ENCODE measurements at regions not wholly inside any gene's neighbourhood (a gene's known extent, or its start where the extent isn't known, plus 50 kb on each side); places are given as distances from the start of the nearest gene placed in this dataset.

DNA sequence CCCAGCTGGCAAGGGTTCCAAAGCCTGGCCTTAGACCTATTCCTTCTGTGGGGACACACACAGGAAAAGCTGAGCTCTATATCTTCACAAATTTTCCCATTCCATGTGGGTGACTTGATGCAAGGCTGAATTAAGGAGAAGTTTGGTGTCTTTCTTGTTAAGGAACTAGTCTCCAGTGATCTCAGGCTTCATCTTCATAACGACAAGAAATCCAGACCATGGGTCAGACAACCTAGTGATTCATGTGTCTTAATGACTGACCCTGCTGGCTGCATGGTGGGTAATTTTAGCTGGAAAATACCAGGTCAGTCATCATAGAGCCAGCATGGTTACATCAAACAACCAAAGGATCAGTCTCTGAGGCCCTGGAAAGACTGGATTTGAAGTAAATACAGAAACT is 112.7 kb upstream of the SLC4A7 start:
- no peak overlapping the region for H3K27ac ChIP-seq (ENCODE audit: low read depth, low read length)
- H3K27me3 Mint-ChIP-seq: no peaks in the 10 kb centered on the region
- H3K4me1 Mint-ChIP-seq: peaks cover 8 to 23% (median 16%) of the 10 kb centered on the region in 3 donors
- H3K9me3 Mint-ChIP-seq: peaks cover 0 to 1% (median 0%) of the 10 kb centered on the region in 5 donors
- DNase-seq: no peak
- no peaks in the 10 kb centered on the region for H3K27me3 ChIP-seq (ENCODE audit: insufficient read depth, low read length, poor library complexity, severe bottlenecking)
- no peaks in the 10 kb centered on the region for H3K36me3 Mint-ChIP-seq
- H3K9me3 ChIP-seq (ENCODE audit: low read length): no peaks in the 10 kb centered on the region
- no peak overlapping the region for H3K27ac Mint-ChIP-seq
- no peak overlapping the region for H3K4me3 ChIP-seq (ENCODE audit: low read length)
- H3K36me3 ChIP-seq (ENCODE audit: insufficient read depth, low read length): no peaks in the 10 kb centered on the region
- H3K4me1 ChIP-seq (ENCODE audit: insufficient read depth, low read length): peaks cover 1% of the 10 kb centered on the region
- no peak overlapping the region for H3K4me3 Mint-ChIP-seq
- CTCF ChIA-PET: no interaction called here
- POLR2A ChIA-PET: no interaction called here

DNA sequence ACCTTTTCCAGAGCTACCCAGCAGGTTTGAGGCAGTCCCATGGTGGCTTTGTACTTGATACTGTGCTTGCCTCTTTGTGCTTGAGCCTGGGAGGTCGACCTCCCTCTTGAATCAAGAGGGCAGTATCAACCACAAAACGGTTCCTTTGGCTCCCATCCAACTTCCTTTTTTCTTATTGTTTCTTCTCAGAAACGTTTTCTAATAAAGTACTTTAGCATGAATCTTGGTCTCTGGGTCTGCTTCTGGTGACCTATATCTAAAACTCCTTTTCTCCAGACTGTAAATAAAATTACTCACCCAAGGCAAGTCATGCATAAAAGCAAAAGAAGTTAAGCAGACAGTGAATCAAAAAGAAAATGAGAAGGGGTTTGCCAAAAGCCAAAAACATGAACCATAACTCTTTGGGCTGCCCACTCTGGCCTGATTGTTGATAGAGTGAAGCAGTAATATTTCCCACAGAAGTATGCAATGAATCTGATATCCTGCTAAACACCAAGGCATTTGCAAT is 112.2 kb upstream of the SLC4A7 start:
- Histone ChIP-seq H3K9me3 (ENCODE audit: low read length) (no peaks in the 10 kb centered on the region), H3K27me3 (ENCODE audit: insufficient read depth, low read length, poor library complexity, severe bottlenecking) (no peaks in the 10 kb centered on the region), H3K4me3 (ENCODE audit: low read length) (no peak overlapping the region), H3K4me1 (ENCODE audit: insufficient read depth, low read length) (peaks cover 7% of the 10 kb centered on the region), H3K27ac (ENCODE audit: low read depth, low read length) (no peak overlapping the region), H3K36me3 (ENCODE audit: insufficient read depth, low read length) (no peaks in the 10 kb centered on the region)
- Mint-ChIP-seq H3K9me3 (no peaks in the 10 kb centered on the region), H3K36me3 (no peaks in the 10 kb centered on the region), H3K4me3 (no peak overlapping the region), H3K27ac (peak overlapping the region in 2 of 8 donors; percentile 4 to 36), H3K27me3 (no peaks in the 10 kb centered on the region), H3K4me1 (peaks cover 13 to 29% (median 21%) of the 10 kb centered on the region in 3 donors)
- CTCF ChIA-PET: no interaction called here
- POLR2A ChIA-PET: no interaction called here
- DNase-seq: no peak

DNA sequence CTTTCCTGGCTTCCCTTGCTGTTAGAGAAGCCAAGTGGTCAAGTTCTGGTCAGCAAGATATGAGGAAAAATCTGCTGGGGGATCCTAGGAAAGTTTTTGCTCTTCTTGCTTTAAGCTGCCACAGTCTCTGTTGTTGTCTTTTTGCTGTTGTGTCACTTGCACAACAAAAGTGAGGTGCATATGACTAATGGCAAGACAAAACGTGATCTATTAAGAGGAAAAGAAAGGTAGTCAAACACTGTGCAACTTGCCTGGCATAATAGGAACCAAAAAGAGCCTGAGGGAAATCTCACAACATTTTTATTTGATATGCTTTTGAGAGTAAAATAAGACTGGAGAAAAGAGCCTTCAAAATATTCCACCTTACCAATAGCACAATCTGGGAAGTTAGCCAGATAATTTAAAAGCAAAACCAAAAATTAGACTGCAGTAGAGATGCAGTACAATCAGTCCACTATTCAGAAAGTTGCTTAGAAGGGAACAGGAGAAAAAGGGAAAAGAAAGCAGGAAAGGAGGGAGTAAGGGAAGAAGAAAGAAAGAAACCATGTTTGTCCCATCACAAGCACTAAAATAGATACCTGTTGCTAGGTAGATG is 110.0 kb upstream of the SLC4A7 start:
- Mint-ChIP-seq H3K27me3 (no peaks in the 10 kb centered on the region), H3K4me1 (peaks cover 31 to 48% (median 40%) of the 10 kb centered on the region in 3 donors), H3K4me3 (no peak overlapping the region), H3K27ac (peak overlapping the region in 3 of 8 donors; percentile 5 to 17 (median 14)), H3K9me3 (no peaks in the 10 kb centered on the region), H3K36me3 (no peaks in the 10 kb centered on the region)
- Histone ChIP-seq H3K4me3 (ENCODE audit: low read length) (no peak overlapping the region), H3K36me3 (ENCODE audit: insufficient read depth, low read length) (no peaks in the 10 kb centered on the region), H3K9me3 (ENCODE audit: low read length) (no peaks in the 10 kb centered on the region), H3K4me1 (ENCODE audit: insufficient read depth, low read length) (peaks cover 25% of the 10 kb centered on the region), H3K27me3 (ENCODE audit: insufficient read depth, low read length, poor library complexity, severe bottlenecking) (no peaks in the 10 kb centered on the region), H3K27ac (ENCODE audit: low read depth, low read length) (no peak overlapping the region)
- POLR2A ChIA-PET: no interaction called here
- CTCF ChIA-PET: no interaction called here
- no peak for DNase-seq

DNA sequence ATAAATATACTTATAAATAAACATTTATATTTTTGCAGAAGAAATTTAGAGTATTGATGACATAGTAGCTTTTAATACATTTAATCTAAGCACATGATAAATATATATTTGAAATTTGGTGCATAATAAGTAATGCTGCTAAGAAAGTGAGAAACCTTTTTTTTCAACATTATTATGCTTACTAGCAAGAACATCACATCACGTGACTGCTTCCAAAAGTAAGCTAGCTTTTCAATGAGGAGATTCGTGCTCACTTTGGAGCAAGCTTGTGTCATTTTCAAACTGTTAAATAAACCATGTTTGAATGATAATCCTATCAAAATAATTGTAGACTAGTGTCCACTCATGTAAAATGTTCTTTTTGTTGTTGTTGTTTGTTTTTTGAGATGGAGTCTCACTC is 109.0 kb upstream of the SLC4A7 start:
- Histone ChIP-seq H3K27me3 (ENCODE audit: insufficient read depth, low read length, poor library complexity, severe bottlenecking) (no peaks in the 10 kb centered on the region), H3K27ac (ENCODE audit: low read depth, low read length) (no peak overlapping the region), H3K36me3 (ENCODE audit: insufficient read depth, low read length) (no peaks in the 10 kb centered on the region), H3K4me3 (ENCODE audit: low read length) (no peak overlapping the region), H3K4me1 (ENCODE audit: insufficient read depth, low read length) (peaks cover 25% of the 10 kb centered on the region), H3K9me3 (ENCODE audit: low read length) (no peaks in the 10 kb centered on the region)
- H3K9me3 Mint-ChIP-seq: no peaks in the 10 kb centered on the region
- H3K36me3 Mint-ChIP-seq: no peaks in the 10 kb centered on the region
- H3K4me3 Mint-ChIP-seq: no peak overlapping the region
- H3K27me3 Mint-ChIP-seq: no peaks in the 10 kb centered on the region
- CTCF ChIA-PET: interaction anchor here (1.0 to 2.1 kb wide), 2 partner anchors 8 to 10 kb away, joined by 3 to 5 read pairs; no protein-coding TSS in a partner anchor
- H3K27ac Mint-ChIP-seq: no peak overlapping the region
- H3K4me1 Mint-ChIP-seq: peaks cover 31 to 48% (median 40%) of the 10 kb centered on the region in 3 donors
- POLR2A ChIA-PET: no interaction called here
- DNase-seq: no peak

DNA sequence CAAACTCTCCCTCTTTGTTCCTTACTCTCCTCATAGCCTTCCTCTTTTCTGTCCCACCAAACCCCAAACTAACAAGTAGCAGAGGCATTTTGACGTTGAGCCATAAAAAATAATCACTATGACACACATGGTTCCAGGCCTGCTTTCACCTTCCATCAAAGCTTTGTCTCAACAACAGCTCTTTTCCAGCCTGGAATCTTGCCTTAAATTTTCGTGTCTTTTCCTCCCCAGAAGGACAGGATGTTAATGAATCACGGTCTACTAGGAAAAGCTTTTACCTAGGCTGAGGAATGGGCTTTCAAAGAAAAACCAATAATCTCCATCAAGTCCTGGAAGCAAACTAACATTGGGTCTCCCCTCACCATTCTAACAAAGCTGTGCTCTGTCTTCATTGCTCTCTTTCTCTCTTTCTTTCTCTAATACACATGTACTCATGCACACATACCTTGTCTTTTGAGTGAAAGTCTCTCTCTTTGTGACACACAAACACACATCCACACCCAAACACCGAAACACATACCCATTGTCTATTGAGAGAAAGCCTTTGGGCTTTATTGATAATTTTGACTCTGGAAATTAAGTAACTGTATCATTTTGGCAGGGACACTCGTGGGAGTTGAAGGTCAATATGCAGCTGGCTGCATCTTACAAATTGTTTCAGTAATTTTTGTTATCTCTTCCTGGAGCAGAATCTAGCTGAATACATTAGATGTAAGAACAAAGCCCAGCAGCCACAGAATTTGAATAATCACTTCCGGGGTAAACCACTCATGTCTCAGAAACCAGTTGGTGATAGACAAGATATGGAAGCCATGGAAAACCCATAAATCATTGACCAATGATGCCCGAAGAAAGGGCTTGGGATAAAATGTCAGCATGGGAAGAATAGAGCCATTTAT is 107.4 kb upstream of the SLC4A7 start:
- ChIA-PET CTCF (interaction anchor here (1.0 to 2.1 kb wide), 4 partner anchors 8 to 124 kb away, joined by 3 to 5 read pairs (median 3); no protein-coding TSS in a partner anchor), POLR2A (interaction anchor here (0.6 kb wide), 1 partner anchor 118 kb away, joined by 4 read pairs; no protein-coding TSS in a partner anchor)
- H3K36me3 Mint-ChIP-seq: no peaks in the 10 kb centered on the region
- Histone ChIP-seq H3K27me3 (ENCODE audit: insufficient read depth, low read length, poor library complexity, severe bottlenecking) (no peaks in the 10 kb centered on the region), H3K9me3 (ENCODE audit: low read length) (no peaks in the 10 kb centered on the region), H3K4me3 (ENCODE audit: low read length) (no peak overlapping the region), H3K27ac (ENCODE audit: low read depth, low read length) (no peak overlapping the region), H3K36me3 (ENCODE audit: insufficient read depth, low read length) (no peaks in the 10 kb centered on the region), H3K4me1 (ENCODE audit: insufficient read depth, low read length) (peaks cover 25% of the 10 kb centered on the region)
- peak in 1 of 5 donors; percentile 2 for DNase-seq
- peak overlapping the region; percentile 4 to 81 (median 73) for H3K27ac Mint-ChIP-seq
- no peaks in the 10 kb centered on the region for H3K9me3 Mint-ChIP-seq
- H3K4me3 Mint-ChIP-seq: peak overlapping the region in 6 of 7 donors; percentile 23 to 49 (median 34)
- H3K27me3 Mint-ChIP-seq: no peaks in the 10 kb centered on the region
- H3K4me1 Mint-ChIP-seq: peaks cover 30 to 43% (median 36%) of the 10 kb centered on the region in 3 donors

DNA sequence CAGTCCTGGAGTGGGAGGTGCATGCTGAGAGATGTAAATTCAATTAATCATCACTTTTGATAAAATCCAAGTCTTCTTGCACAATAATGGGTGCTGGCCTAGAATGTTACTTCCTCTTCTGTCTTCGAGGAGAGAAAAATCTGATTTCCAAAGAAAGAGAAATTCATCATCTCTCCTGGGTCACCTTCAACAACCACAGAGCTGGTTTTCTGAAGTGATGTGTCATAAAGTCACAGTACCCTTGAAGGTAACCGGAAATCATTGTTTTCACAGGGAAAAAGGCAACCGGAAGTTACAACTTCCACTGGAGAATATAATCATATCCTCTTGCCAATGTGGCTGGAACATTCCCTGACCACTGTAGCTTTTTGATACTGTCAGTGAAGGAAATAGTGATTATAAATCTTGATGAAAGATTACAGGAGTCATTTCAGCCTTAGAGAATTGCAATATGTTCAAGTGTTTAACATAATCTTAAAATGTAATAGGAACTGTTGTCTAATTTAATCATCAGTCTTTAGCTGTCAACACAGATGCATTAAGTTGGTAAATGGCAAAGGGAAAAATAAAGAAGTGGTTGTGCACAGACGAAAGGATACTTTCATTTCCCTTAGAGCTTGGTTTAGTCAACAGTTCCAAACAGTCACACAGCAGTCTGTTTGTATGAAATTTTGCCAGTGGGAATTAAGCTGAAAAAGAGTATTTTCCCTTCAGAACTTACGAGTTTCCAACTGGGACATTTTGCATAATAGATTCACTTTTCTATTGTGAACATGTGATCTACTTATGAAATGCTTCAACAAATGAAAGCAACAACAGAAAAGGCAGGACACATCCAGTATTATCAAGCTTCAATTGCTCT is 106.5 kb upstream of the SLC4A7 start:
- CTCF ChIA-PET: interaction anchor here (1.0 to 1.6 kb wide), 4 partner anchors 66 to 306 kb away, joined by 3 read pairs; no protein-coding TSS in a partner anchor

DNA sequence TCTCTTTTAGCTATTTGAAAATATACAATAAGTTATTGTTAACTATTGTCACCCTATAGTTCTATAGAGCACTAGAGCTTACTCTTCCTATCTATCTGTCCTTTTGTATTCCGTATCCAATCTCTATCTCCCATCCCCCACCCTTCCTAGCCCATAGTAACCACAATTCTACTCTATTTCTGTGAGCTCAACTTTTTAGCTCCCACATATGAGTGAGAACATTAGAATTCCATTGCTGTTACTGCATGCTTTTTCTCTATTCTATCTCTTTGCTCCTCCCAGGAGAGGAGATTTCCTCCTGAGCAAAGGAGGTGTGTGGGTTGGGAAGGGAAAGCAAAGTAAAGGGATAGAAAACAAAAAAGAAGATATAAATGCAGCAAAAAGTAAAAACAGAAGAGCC is 105.6 kb upstream of the SLC4A7 start:
- Mint-ChIP-seq H3K9me3 (no peaks in the 10 kb centered on the region), H3K4me1 (peaks cover 24 to 35% (median 31%) of the 10 kb centered on the region in 3 donors), H3K4me3 (peak overlapping the region in 2 of 7 donors; percentile 12 to 49), H3K36me3 (no peaks in the 10 kb centered on the region), H3K27ac (peak overlapping the region in 4 of 8 donors; percentile 34 to 80 (median 60)), H3K27me3 (no peaks in the 10 kb centered on the region)
- POLR2A ChIA-PET: no interaction called here
- Histone ChIP-seq H3K9me3 (ENCODE audit: low read length) (no peaks in the 10 kb centered on the region), H3K27me3 (ENCODE audit: insufficient read depth, low read length, poor library complexity, severe bottlenecking) (no peaks in the 10 kb centered on the region), H3K4me1 (ENCODE audit: insufficient read depth, low read length) (peaks cover 25% of the 10 kb centered on the region), H3K27ac (ENCODE audit: low read depth, low read length) (no peak overlapping the region), H3K36me3 (ENCODE audit: insufficient read depth, low read length) (no peaks in the 10 kb centered on the region), H3K4me3 (ENCODE audit: low read length) (no peak overlapping the region)
- DNase-seq: no peak
- CTCF ChIA-PET: interaction anchor here (1.3 to 1.6 kb wide), 2 partner anchors 67 to 305 kb away, joined by 3 read pairs; no protein-coding TSS in a partner anchor

More for the DNA sequence above, 106.5 kb upstream of the SLC4A7 start:
- Histone ChIP-seq H3K4me3 (ENCODE audit: low read length) (no peak overlapping the region), H3K9me3 (ENCODE audit: low read length) (no peaks in the 10 kb centered on the region), H3K4me1 (ENCODE audit: insufficient read depth, low read length) (peaks cover 25% of the 10 kb centered on the region), H3K27ac (ENCODE audit: low read depth, low read length) (no peak overlapping the region), H3K36me3 (ENCODE audit: insufficient read depth, low read length) (no peaks in the 10 kb centered on the region), H3K27me3 (ENCODE audit: insufficient read depth, low read length, poor library complexity, severe bottlenecking) (no peaks in the 10 kb centered on the region)
- Mint-ChIP-seq H3K27me3 (no peaks in the 10 kb centered on the region), H3K9me3 (no peaks in the 10 kb centered on the region), H3K4me1 (peaks cover 24 to 35% (median 31%) of the 10 kb centered on the region in 3 donors), H3K27ac (peak overlapping the region in 7 of 8 donors; percentile 34 to 81 (median 73)), H3K36me3 (no peaks in the 10 kb centered on the region), H3K4me3 (peak overlapping the region in 6 of 7 donors; percentile 6 to 49 (median 38))
- no peak for DNase-seq
- POLR2A ChIA-PET: interaction anchor here (0.6 kb wide), 1 partner anchor 117 kb away, joined by 4 read pairs; no protein-coding TSS in a partner anchor

Measured in CD8-positive, alpha-beta memory T cell (primary cell).